OCI-LY7 (cell line): ENCODE measurements at regions not wholly inside any gene's neighbourhood (a gene's known extent, or its start where the extent isn't known, plus 50 kb on each side); places are given as distances from the start of the nearest gene placed in this dataset.

ENCODE experiments used
- BruUV-seq: library from RNA; stranded (reverse); fragments of 400-500 nt; replicated peaks from 2 replicates; lab custom pipeline; 2021; lab: Mats Ljungman, UMichigan
- CTCF ChIA-PET: fragments of 300-600 bp; sonication (Branson Sonifier 250); formaldehyde crosslinking; loops from one replicate; lab custom pipeline; 2022; ENCODE audit warnings: antibody characterized with exemption; ENCODE audit not compliant: unreplicated experiment; lab: Charles Lee
- POLR2A ChIA-PET: fragments of 300-600 bp; sonication (Branson Sonifier 250); formaldehyde crosslinking; loops from one replicate; lab custom pipeline; 2022; ENCODE audit warnings: antibody characterized with exemption; lab: Charles Lee
- DNase-seq: peaks from one replicate; pipeline ENCODE4 v3.0.0-alpha.2; 2015; ENCODE audit warnings: low spot score
- H2AFZ ChIP-seq: fragments of 200-600 bp; sonication (generic), shearing (Covaris generic); 2 replicates; pipeline ENCODE4 v1.6.1; 2014; ENCODE audit warnings: mild to moderate bottlenecking, antibody characterized with exemption, low read length, moderate library complexity
- H3K27ac ChIP-seq: fragments of 200-600 bp; sonication (generic); 2 replicates; pipeline ENCODE4 v1.5.1; 2014; ENCODE audit warnings: mixed run types, low read depth, mild to moderate bottlenecking, moderate library complexity, low read length, inconsistent platforms; ENCODE audit not compliant: poor library complexity, severe bottlenecking
- H3K36me3 ChIP-seq: fragments of 200-600 bp; sonication (generic); 2 replicates; pipeline ENCODE4 v1.6.1; 2014; ENCODE audit warnings: mild to moderate bottlenecking, antibody characterized with exemption, low read length, moderate library complexity, mixed read lengths; ENCODE audit not compliant: insufficient read depth
- H3K4me1 ChIP-seq: fragments of 200-600 bp; sonication (generic); 2 replicates; pipeline ENCODE4 v1.5.1; 2014; ENCODE audit warnings: mild to moderate bottlenecking, low read length; ENCODE audit not compliant: insufficient read depth, poor library complexity, severe bottlenecking
- H3K4me2 ChIP-seq: fragments of 200-600 bp; sonication (generic); 2 replicates; pipeline ENCODE4 v1.6.1; 2014; ENCODE audit warnings: mild to moderate bottlenecking, low read length
- H3K4me3 ChIP-seq: fragments of 200-600 bp; sonication (generic); 2 replicates; pipeline ENCODE4 v1.5.1; 2014; ENCODE audit warnings: mild to moderate bottlenecking, low read depth, low read length; ENCODE audit not compliant: poor library complexity, severe bottlenecking
- H3K79me2 ChIP-seq: fragments of 200-600 bp; sonication (generic); 2 replicates; pipeline ENCODE4 v1.6.1; 2016; ENCODE audit warnings: low read depth, mild to moderate bottlenecking, low read length, moderate library complexity, mixed read lengths; ENCODE audit not compliant: insufficient read depth
- H3K9me2 ChIP-seq: fragments of 200-600 bp; sonication (generic); 2 replicates; pipeline ENCODE4 v1.6.1; 2016; ENCODE audit warnings: mild to moderate bottlenecking, low read length, mixed read lengths; ENCODE audit not compliant: insufficient read depth
- H3K9me3 ChIP-seq: fragments of 200-600 bp; sonication (generic); 2 replicates; pipeline ENCODE4 v1.6.1; 2014; ENCODE audit warnings: mild to moderate bottlenecking, mixed run types, low read length, mixed read lengths
- H4K20me1 ChIP-seq: fragments of 200-600 bp; sonication (generic); 2 replicates; pipeline ENCODE4 v1.6.1; 2014; ENCODE audit warnings: mild to moderate bottlenecking, antibody characterized with exemption, low read length, moderate library complexity, mixed read lengths; ENCODE audit not compliant: insufficient read depth
- CTCF ChIP-seq: fragments of 200-600 bp; sonication (generic); conservative IDR thresholded peaks from 2 replicates; pipeline ENCODE4 v1.5.1; 2014; ENCODE audit warnings: mild to moderate bottlenecking, antibody characterized with exemption, low read length, moderate library complexity, mixed read lengths
- EZH2phosphoT487 ChIP-seq: fragments of 200-600 bp; sonication (generic); IDR thresholded peaks from 2 replicates; pipeline ENCODE4 v1.6.1; 2018; ENCODE audit warnings: low read depth, borderline replicate concordance, mild to moderate bottlenecking, mixed run types, antibody characterized with exemption, low read length, moderate library complexity, mixed read lengths
- intact Hi-C: fragments of 100-400 bp; cut with micrococcal nuclease; formaldehyde crosslinking; loops from one replicate; pipeline ENCODE4 v1.10.0; 2022; ENCODE audit not compliant: unreplicated experiment

GRCh38 chr11:134475951-134476350 is 63.9 kb upstream of the B3GAT1 start:
- no peak overlapping the region for H3K4me3 ChIP-seq
- DNase-seq, result no peak
- no peaks in the 10 kb centered on the region for H3K9me2 ChIP-seq
- H3K9me3 ChIP-seq, result no peaks in the 10 kb centered on the region
- H4K20me1 ChIP-seq, result no peaks in the 10 kb centered on the region
- ChIA-PET CTCF (no interaction called here), POLR2A (no interaction called here)
- H3K4me2 ChIP-seq, result no peak overlapping the region
- no TSS peak for BruUV-seq
- intact Hi-C loops, result loop anchor here (2.0 kb wide), 1 partner anchor 23 kb away; no protein-coding TSS in a partner anchor
- H3K36me3 ChIP-seq, result no peaks in the 10 kb centered on the region
- H2AFZ ChIP-seq, result no peak overlapping the region
- H3K79me2 ChIP-seq, result no peaks in the 10 kb centered on the region
- no peak overlapping the region for H3K27ac ChIP-seq
- no peaks in the 10 kb centered on the region for H3K4me1 ChIP-seq
- TF ChIP-seq EZH2phosphoT487 (no peak), CTCF (no peak)

- H4K20me1 ChIP-seq, result no peaks in the 10 kb centered on the region
- no peak for DNase-seq
- no peak overlapping the region for H2AFZ ChIP-seq
- H3K4me3 ChIP-seq, result no peak overlapping the region
- H3K9me2 ChIP-seq, result no peaks in the 10 kb centered on the region
- H3K4me2 ChIP-seq, result no peak overlapping the region
- no TSS peak for BruUV-seq
- no peaks in the 10 kb centered on the region for H3K79me2 ChIP-seq
- intact Hi-C loops, result no loop called here
- no peaks in the 10 kb centered on the region for H3K4me1 ChIP-seq
- no peak for TF ChIP-seq EZH2phosphoT487
- TF ChIP-seq CTCF, result no peak
- POLR2A ChIA-PET, result no interaction called here
- CTCF ChIA-PET, result no interaction called here
- H3K27ac ChIP-seq, result no peak overlapping the region
- no peaks in the 10 kb centered on the region for H3K36me3 ChIP-seq
- H3K9me3 ChIP-seq, result no peaks in the 10 kb centered on the region
Measured at GRCh38 chr11:134474942-134475341, 62.9 kb upstream of the B3GAT1 start.

GRCh38 chr11:134474070-134474860 is 62.2 kb upstream of the B3GAT1 start:
- H3K9me2 ChIP-seq, result no peaks in the 10 kb centered on the region
- BruUV-seq, result no TSS peak
- POLR2A ChIA-PET, result no interaction called here
- intact Hi-C loops, result no loop called here
- H3K4me2 ChIP-seq, result no peak overlapping the region
- H3K4me1 ChIP-seq, result no peaks in the 10 kb centered on the region
- no peak overlapping the region for H3K27ac ChIP-seq
- no peaks in the 10 kb centered on the region for H3K9me3 ChIP-seq
- TF ChIP-seq CTCF, result no peak
- no peak for TF ChIP-seq EZH2phosphoT487
- CTCF ChIA-PET, result no interaction called here
- no peak overlapping the region for H2AFZ ChIP-seq
- H3K4me3 ChIP-seq, result no peak overlapping the region
- DNase-seq, result no peak
- H3K36me3 ChIP-seq, result no peaks in the 10 kb centered on the region
- no peaks in the 10 kb centered on the region for H4K20me1 ChIP-seq
- no peaks in the 10 kb centered on the region for H3K79me2 ChIP-seq
